HUDEP-2 (cell line): ENCODE measurements at regions not wholly inside any gene's neighbourhood (a gene's known extent, or its start where the extent isn't known, plus 50 kb on each side); places are given as distances from the start of the nearest gene placed in this dataset.
"Not testable (repeated sequence)": the region's sequence is repeated elsewhere in the genome, so short reads cannot be mapped to it uniquely, and the experiment has no call there.

Experiments used
- DNase-seq, 76 experiments: peaks; one replicate each; lab custom pipeline; 2025; ENCODE audit not compliant: unreplicated experiment in 76 of 76; lab: John Stamatoyannopoulos, UW

DNA sequence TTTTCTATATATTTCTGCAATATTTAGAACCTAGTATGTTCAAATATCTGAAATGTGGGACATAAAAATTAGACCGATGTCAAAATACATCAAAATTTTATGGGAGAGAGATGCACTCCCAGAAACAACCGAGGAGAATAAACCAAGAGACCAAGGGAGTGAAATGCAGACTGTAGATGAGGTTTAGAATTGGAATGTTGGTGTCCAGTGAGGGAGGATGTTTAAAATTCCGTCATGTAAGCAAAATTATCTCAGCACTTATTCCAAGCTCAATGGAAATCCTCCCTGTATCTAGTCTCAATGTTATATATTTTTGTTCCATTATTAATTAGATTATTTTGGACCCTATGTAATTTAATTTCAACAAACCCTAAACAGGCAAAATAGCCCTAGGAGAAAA is 61.9 kb upstream of the MAGI2 start:
- DNase-seq: no peak

DNA sequence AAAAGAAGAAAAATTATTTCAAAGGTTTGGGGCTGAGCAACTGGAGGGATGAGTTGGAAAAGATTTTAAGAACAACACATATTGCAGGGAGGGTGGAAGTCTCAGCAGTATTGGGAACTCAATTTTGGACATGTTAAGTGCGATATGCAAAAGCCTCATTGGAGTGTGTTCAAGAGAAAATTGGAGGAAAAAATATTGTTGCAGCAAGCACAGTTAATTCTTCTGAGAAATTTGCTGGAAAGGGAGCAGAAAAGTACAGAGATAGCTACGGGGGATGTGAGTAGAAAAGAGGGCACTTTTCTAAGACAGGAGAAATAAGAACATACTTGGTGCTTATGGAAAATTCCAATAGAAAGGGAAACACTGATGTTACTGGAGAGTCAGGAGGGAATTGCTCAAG is 59.8 kb upstream of the MAGI2 start:
- no peak for DNase-seq

GRCh38 chr7:79512261-79512660 is 58.8 kb upstream of the MAGI2 start:
- no peak for DNase-seq

GRCh38 chr7:79511056-79511455 is 57.6 kb upstream of the MAGI2 start:
- not testable (repeated sequence) for DNase-seq

- DNase-seq: no peak
Observed at GRCh38 chr7:79507131-79507530, 53.7 kb upstream of the MAGI2 start.

DNA sequence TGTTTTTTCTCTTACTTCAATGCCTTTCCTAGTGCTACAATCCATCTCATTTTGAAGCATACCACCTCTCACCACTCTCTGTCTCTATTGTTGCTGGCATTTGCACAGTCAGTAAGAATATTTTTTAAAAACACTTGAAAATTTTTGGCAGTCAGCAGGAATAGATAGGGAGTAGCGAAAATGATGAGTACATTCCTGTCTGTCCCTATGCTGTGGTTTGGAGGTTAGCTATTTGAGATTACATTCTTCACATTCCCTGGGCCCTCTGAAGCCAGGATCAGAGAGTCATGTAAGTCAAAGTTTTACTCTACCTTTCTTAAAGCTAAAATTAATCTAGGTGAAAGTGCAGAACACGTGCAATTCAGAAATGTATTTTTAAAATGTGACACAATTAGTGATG is 53.0 kb upstream of the MAGI2 start:
- DNase-seq: no peak

DNA sequence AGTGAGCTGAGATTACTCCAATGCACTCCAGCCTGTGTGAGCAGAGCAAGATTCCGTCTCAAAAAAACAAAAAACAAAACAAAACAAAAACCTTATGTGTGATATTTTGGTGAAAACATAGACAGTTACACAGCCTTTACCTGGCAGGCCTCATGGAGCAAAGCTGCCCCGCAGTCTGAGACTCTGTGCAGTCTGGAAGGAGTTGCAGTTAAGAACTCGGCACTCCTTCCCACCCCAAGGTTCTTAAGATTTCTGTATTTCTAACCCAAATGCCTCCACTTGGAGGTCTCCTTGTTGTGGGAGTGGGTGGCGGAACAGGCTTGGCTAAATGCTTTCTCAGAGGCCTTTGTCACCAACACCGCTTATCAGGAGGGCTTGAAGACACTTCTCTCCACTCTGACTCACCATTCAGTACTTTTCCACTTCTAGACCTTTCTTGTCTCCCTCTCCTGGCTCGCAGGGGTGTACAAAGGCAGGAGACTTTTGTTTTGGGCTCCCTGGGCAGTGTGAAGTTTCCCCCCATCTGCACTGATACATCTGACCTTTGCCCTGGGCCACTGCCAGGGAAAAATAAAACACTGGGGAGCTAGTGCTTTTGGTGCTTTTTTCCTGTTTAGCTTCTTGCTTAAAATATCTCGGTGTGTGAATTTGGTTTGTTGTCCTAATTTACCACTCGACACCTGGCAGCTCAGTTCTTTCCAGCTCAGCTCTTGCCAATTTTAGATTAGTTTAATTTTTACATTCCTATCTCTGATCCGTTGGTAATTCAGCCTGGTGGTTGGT is 51.3 kb upstream of the MAGI2 start:
- peak in 1 of 76 experiments; percentile 7 for DNase-seq
